CD4-positive, CD25-positive, alpha-beta regulatory T cell (primary cell): ENCODE measurements at regions not wholly inside any gene's neighbourhood (a gene's known extent, or its start where the extent isn't known, plus 50 kb on each side); places are given as distances from the start of the nearest gene placed in this dataset.

Experiments
- ATAC-seq, 2 donors: fragments of 150-1000 bp; cut with Tn5 transposase; one replicate each; pipeline ENCODE4 v1.10.0; 2021; ENCODE audit warnings: low read depth in 2 of 2, moderate number of reproducible peaks in 2 of 2, moderate library complexity in 1 of 2
- DNase-seq, 3 donors: peaks; one replicate each; pipeline versions ENCODE4 v3.0.0 to v3.0.0-alpha.2; 2012 to 2022; ENCODE audit warnings: mixed read lengths in 1 of 3
- H3K27ac ChIP-seq: one replicate; pipeline ENCODE4 v1.7.0; 2013; ENCODE audit warnings: mild to moderate bottlenecking, low read length; ENCODE audit not compliant: insufficient read depth, poor library complexity, severe bottlenecking
- H3K27me3 ChIP-seq: one replicate; pipeline ENCODE4 v1.7.0; 2013; ENCODE audit warnings: low read length; ENCODE audit not compliant: control insufficient read depth, insufficient read depth
- H3K36me3 ChIP-seq: one replicate; pipeline ENCODE4 v1.7.0; 2013; ENCODE audit warnings: mild to moderate bottlenecking, low read length, moderate library complexity; ENCODE audit not compliant: control insufficient read depth, insufficient read depth
- H3K4me1 ChIP-seq: 2 replicates; pipeline ENCODE4 v1.7.0; 2013; ENCODE audit warnings: mild to moderate bottlenecking, low read length; ENCODE audit not compliant: insufficient read depth, control insufficient read depth, poor library complexity, severe bottlenecking
- H3K4me3 ChIP-seq: one replicate; pipeline ENCODE4 v1.7.0; 2013; ENCODE audit warnings: low read depth, mild to moderate bottlenecking, low read length, moderate library complexity
- H3K9me3 ChIP-seq, 2 experiments: 1 replicate in 1 of 2; 2 replicates in 1 of 2; pipeline ENCODE4 v1.7.0; 2013; ENCODE audit warnings: low read length in 2 of 2, mild to moderate bottlenecking in 1 of 2, moderate library complexity in 1 of 2; ENCODE audit not compliant: control insufficient read depth in 2 of 2
- H3K27ac Mint-ChIP-seq, 3 donors: one replicate each; pipeline ENCODE4 v1.8.0; 2020 to 2022; ENCODE audit warnings: mild to moderate bottlenecking in 3 of 3, mixed read lengths in 3 of 3, moderate library complexity in 2 of 3
- H3K27me3 Mint-ChIP-seq: one replicate; pipeline ENCODE4 v1.8.0; 2022; ENCODE audit warnings: mild to moderate bottlenecking, mixed read lengths
- H3K36me3 Mint-ChIP-seq: one replicate; pipeline ENCODE4 v1.8.0; 2020; ENCODE audit warnings: mixed read lengths
- H3K4me1 Mint-ChIP-seq, 4 donors: one replicate each; pipeline ENCODE4 v1.8.0; 2020 to 2022; ENCODE audit warnings: mixed read lengths in 4 of 4, mild to moderate bottlenecking in 1 of 4
- H3K4me3 Mint-ChIP-seq, 4 donors: one replicate each; pipeline ENCODE4 v1.8.0; 2020 to 2022; ENCODE audit warnings: mild to moderate bottlenecking in 4 of 4, mixed read lengths in 4 of 4, moderate library complexity in 3 of 4
- H3K9me3 Mint-ChIP-seq, 7 donors: one replicate each; pipeline ENCODE4 v1.8.0; 2020 to 2022; ENCODE audit warnings: mixed read lengths in 7 of 7, mild to moderate bottlenecking in 3 of 7, moderate library complexity in 2 of 7

- H3K9me3 Mint-ChIP-seq, result peaks cover 0 to 11% (median 0%) of the 10 kb centered on the region in 7 donors
- H3K27me3 Mint-ChIP-seq, result peaks cover 4% of the 10 kb centered on the region
- no peak overlapping the region for H3K27ac Mint-ChIP-seq
- Histone ChIP-seq H3K36me3 (no peaks in the 10 kb centered on the region), H3K27me3 (no peaks in the 10 kb centered on the region), H3K4me3 (no peak overlapping the region), H3K27ac (no peak overlapping the region), H3K9me3 (peaks cover 5 to 6% of the 10 kb centered on the region in 2 experiments), H3K4me1 (no peaks in the 10 kb centered on the region)
- no peaks in the 10 kb centered on the region for H3K36me3 Mint-ChIP-seq
- no peaks in the 10 kb centered on the region for H3K4me1 Mint-ChIP-seq
- no peak overlapping the region for H3K4me3 Mint-ChIP-seq
- ATAC-seq (no peak), DNase-seq (no peak)
Measured at GRCh38 chr2:42861321-42861720, 68.9 kb upstream of the HAAO start.

DNA sequence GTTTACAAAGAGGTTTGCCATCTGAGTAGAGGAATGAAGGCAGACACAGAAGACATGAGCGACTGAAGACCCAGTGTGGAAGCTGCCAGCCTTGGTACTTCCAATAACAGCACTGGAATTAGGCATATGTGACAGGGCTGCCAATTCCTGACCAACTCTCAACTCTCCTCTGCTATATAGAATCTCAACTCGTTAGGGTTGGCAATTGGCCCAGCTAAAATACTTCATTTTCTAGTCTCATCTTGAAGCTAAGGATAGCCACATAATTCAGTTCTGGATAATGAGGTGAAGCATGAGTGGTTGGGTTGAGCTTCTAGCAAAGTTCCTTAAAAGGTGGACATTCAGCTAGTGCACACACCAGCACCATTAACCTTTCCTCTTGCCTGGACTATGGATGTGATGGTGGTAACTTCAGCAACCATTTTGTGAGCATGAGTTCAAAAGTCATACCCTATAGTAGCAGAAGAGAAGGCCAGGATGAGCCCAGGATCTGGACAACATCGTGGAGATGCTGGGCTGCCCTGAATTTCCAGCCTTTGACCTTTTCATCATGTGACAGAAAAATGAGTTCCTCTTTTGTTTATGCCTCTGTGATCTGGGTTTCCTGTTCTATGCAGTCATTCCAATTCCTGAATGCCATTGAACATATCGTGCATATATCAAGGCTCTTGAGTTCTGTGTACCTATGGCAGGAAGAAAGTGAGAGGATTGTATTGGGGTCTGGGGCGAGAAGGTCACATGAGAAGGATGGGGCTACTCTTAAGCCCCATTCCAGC lies 68.1 kb upstream of the HAAO start:
- Histone ChIP-seq H3K4me1 (no peaks in the 10 kb centered on the region), H3K27me3 (no peaks in the 10 kb centered on the region), H3K36me3 (no peaks in the 10 kb centered on the region), H3K9me3 (peaks cover 5 to 6% of the 10 kb centered on the region in 2 experiments), H3K4me3 (no peak overlapping the region), H3K27ac (no peak overlapping the region)
- DNase-seq (no peak), ATAC-seq (no peak)
- peaks cover 4% of the 10 kb centered on the region for H3K27me3 Mint-ChIP-seq
- H3K4me3 Mint-ChIP-seq, result no peak overlapping the region
- peaks cover 0 to 11% (median 0%) of the 10 kb centered on the region in 7 donors for H3K9me3 Mint-ChIP-seq
- H3K4me1 Mint-ChIP-seq, result no peaks in the 10 kb centered on the region
- H3K36me3 Mint-ChIP-seq, result no peaks in the 10 kb centered on the region
- no peak overlapping the region for H3K27ac Mint-ChIP-seq

DNA sequence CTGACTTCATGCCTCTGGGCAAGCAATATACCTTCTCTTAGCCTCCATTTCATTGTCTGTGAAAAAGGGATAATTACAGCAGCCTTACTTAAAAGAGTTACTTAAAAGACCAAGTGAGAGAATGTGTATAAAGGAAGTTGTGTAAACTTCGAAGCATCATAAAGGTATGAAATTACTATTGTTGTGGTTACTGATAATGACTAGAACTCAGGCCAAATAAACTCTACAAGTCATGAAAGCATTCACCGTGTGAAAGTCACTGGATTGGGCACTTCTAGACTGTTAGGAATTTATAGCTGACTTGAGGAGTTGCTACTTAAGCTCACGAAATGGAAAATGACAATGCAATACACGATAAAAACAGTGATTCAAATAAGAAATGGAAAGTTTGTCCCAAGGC lies 67.4 kb upstream of the HAAO start:
- Mint-ChIP-seq H3K27ac (no peak overlapping the region), H3K27me3 (peaks cover 4% of the 10 kb centered on the region), H3K4me1 (no peaks in the 10 kb centered on the region), H3K9me3 (peaks cover 0 to 11% (median 0%) of the 10 kb centered on the region in 7 donors), H3K36me3 (no peaks in the 10 kb centered on the region), H3K4me3 (no peak overlapping the region)
- H3K9me3 ChIP-seq, result peaks cover 5 to 6% of the 10 kb centered on the region in 2 experiments
- H3K36me3 ChIP-seq, result no peaks in the 10 kb centered on the region
- no peaks in the 10 kb centered on the region for H3K27me3 ChIP-seq
- DNase-seq (no peak), ATAC-seq (no peak)
- H3K4me1 ChIP-seq, result no peaks in the 10 kb centered on the region
- H3K4me3 ChIP-seq, result no peak overlapping the region
- H3K27ac ChIP-seq, result no peak overlapping the region

DNA sequence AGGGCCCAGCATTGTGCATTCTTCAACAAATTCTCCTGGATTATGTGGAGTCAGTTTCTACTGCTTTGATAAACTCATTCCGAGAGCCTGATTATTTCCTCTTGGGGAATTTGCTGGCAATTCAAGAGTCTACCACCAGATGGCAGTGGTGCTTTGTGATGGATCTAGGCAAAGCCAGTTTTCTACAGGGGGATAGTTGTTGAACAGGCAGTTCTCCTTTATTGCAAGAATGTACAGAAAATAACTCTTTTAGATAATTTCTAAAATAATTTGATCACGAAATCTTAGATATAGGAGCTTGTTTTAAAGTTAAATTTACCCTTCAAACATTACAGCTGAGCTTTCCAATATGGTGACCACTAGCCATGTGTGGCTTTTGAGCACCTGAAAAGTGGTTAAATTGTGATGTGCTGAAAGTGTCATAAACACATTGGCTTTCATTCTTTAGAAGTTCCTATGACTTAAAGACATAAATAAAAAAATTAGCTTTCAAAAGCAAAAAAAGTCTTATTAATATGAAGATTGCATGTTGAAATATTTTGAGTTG lies 66.7 kb upstream of the HAAO start:
- Mint-ChIP-seq H3K4me1 (no peaks in the 10 kb centered on the region), H3K27me3 (peaks cover 4% of the 10 kb centered on the region), H3K9me3 (peaks cover 0 to 11% (median 0%) of the 10 kb centered on the region in 7 donors), H3K4me3 (no peak overlapping the region), H3K36me3 (no peaks in the 10 kb centered on the region), H3K27ac (no peak overlapping the region)
- no peaks in the 10 kb centered on the region for H3K36me3 ChIP-seq
- peaks cover 5 to 6% of the 10 kb centered on the region in 2 experiments for H3K9me3 ChIP-seq
- DNase-seq, result peak; percentile 9 to 73 (median 43)
- H3K27ac ChIP-seq, result no peak overlapping the region
- H3K27me3 ChIP-seq, result no peaks in the 10 kb centered on the region
- H3K4me3 ChIP-seq, result no peak overlapping the region
- ATAC-seq, result no peak
- H3K4me1 ChIP-seq, result no peaks in the 10 kb centered on the region

DNA sequence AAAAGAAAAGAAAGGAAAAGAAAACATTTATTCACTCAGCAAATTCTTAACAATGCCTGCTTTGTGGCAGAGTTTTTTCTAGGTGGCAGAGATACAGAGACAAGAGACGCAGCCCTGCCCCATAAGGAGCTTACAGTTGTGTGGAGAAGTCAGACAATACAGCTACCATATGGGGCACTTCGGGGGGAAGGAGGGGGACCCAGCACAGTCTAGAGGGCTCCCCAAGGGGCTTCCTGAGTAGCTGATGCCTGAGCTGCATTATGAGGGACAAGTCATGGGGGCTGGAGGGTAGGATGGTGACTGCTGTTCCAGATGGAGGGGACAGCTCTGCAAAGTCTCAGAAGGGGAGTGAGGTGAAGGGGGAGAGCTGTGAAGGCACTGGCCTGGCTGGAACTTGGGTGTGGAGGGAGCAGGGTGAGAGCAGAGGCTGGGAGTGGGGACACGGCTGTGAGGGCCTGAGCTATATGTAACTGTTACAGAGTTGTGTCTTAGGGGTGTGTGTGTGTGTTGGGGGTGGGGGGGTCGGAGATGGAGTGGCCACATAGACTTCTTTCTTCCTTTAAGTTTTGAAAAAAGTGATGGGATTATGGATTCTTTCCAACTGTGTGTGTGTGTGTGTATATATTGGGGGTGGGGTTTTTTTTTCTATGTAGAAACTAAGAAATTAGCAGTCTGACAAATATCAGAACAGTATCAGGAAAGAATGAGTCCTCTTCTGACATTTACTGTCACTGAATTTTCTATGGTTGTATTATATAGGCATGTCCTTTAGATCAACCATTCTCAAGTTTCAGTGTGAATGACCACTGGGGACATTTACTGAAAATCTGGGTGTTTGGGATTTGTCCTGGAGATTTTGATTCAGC lies 66.0 kb upstream of the HAAO start:
- no peak for ATAC-seq
- H3K4me3 Mint-ChIP-seq, result no peak overlapping the region

DNA sequence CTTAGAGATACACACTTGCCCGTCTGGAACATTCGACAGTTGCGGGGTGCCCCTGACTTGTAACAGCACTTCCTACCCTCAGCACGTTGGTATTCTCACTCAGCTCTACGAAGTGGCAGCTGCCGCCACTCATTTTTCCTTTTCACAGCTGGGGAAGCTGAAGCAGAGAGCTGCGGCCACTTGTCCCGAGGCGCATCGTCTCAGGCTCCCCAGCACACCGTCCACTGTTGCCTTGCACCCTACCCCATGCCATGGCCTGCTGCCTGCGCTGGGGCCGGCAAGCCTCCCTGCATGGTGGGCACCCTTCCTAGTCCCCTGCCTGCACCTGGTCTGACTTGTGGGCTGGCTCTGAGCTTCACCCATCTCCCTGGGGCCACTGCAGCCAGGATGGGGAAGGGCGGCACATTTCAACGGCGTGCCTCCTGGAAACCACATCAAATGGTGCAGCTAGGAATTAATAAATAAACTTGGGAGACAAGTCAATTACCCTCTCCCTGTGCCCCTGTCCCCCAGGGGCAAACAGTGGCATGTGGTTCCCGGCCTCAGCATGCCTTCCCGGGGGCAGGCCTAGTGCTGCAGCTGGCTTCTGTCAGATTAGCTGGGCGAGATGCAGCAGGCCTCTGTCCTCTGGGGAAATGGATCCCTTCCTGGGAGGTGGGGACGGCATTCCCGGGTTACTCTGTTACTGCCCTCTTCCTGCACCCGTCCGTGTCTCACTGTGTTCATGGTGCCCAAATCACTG lies 64.7 kb upstream of the HAAO start:
- no peaks in the 10 kb centered on the region for H3K4me1 ChIP-seq
- ATAC-seq (no peak), DNase-seq (no peak)
- no peaks in the 10 kb centered on the region for H3K27me3 ChIP-seq
- Mint-ChIP-seq H3K27me3 (peaks cover 4% of the 10 kb centered on the region), H3K36me3 (no peaks in the 10 kb centered on the region), H3K27ac (no peak overlapping the region), H3K9me3 (peaks cover 0 to 11% (median 0%) of the 10 kb centered on the region in 7 donors), H3K4me3 (no peak overlapping the region), H3K4me1 (no peaks in the 10 kb centered on the region)
- H3K9me3 ChIP-seq, result peaks cover 5 to 6% of the 10 kb centered on the region in 2 experiments
- no peak overlapping the region for H3K27ac ChIP-seq
- no peaks in the 10 kb centered on the region for H3K36me3 ChIP-seq
- H3K4me3 ChIP-seq, result no peak overlapping the region

More for the DNA sequence above, 66.0 kb upstream of the HAAO start:
- H3K27me3 Mint-ChIP-seq, result peaks cover 4% of the 10 kb centered on the region
- no peak overlapping the region for H3K27ac Mint-ChIP-seq
- Histone ChIP-seq H3K9me3 (peaks cover 5 to 6% of the 10 kb centered on the region in 2 experiments), H3K4me3 (no peak overlapping the region), H3K36me3 (no peaks in the 10 kb centered on the region), H3K27ac (no peak overlapping the region), H3K4me1 (no peaks in the 10 kb centered on the region), H3K27me3 (no peaks in the 10 kb centered on the region)
- no peak for DNase-seq
- H3K4me1 Mint-ChIP-seq, result no peaks in the 10 kb centered on the region
- H3K9me3 Mint-ChIP-seq, result peaks cover 0 to 11% (median 0%) of the 10 kb centered on the region in 7 donors
- no peaks in the 10 kb centered on the region for H3K36me3 Mint-ChIP-seq

GRCh38 chr2:42856106-42856860 lies 63.9 kb upstream of the HAAO start:
- no peak for ATAC-seq
- no peak overlapping the region for H3K4me3 Mint-ChIP-seq

More at GRCh38 chr2:42856106-42856860, 63.9 kb upstream of the HAAO start:
- H3K27ac ChIP-seq, result no peak overlapping the region
- Mint-ChIP-seq H3K27ac (no peak overlapping the region), H3K36me3 (no peaks in the 10 kb centered on the region), H3K4me1 (no peaks in the 10 kb centered on the region), H3K27me3 (peaks cover 4% of the 10 kb centered on the region), H3K9me3 (peaks cover 0 to 11% (median 0%) of the 10 kb centered on the region in 7 donors)
- no peaks in the 10 kb centered on the region for H3K27me3 ChIP-seq
- no peak overlapping the region for H3K4me3 ChIP-seq
- no peaks in the 10 kb centered on the region for H3K4me1 ChIP-seq
- peaks cover 5 to 6% of the 10 kb centered on the region in 2 experiments for H3K9me3 ChIP-seq
- no peaks in the 10 kb centered on the region for H3K36me3 ChIP-seq
- DNase-seq, result no peak
